Ishikawa (cell line): ENCODE measurements at regions not wholly inside any gene's neighbourhood (a gene's known extent, or its start where the extent isn't known, plus 50 kb on each side); places are given as distances from the start of the nearest gene placed in this dataset.

Experiments used
- CEBPB ChIP-seq: IDR thresholded peaks from 2 replicates; pipeline ENCODE4 v1.6.1; 2012
- CREB1 ChIP-seq: IDR thresholded peaks from 2 replicates; pipeline ENCODE4 v1.6.1; 2012; ENCODE audit warnings: low read depth
- EGR1 ChIP-seq: IDR thresholded peaks from 2 replicates; pipeline ENCODE4 v1.6.1; 2012
- EP300 ChIP-seq: IDR thresholded peaks from 2 replicates; pipeline ENCODE4 v1.6.1; 2012; ENCODE audit warnings: borderline replicate concordance
- MAX ChIP-seq: IDR thresholded peaks from 2 replicates; pipeline ENCODE4 v1.6.1; 2012
- RAD21 ChIP-seq: IDR thresholded peaks from 2 replicates; pipeline ENCODE4 v1.6.1; 2012; ENCODE audit warnings: low read depth
- REST ChIP-seq: IDR thresholded peaks from 2 replicates; pipeline ENCODE4 v1.6.1; 2012; ENCODE audit warnings: low read depth, mild to moderate bottlenecking
- TCF12 ChIP-seq: IDR thresholded peaks from 2 replicates; pipeline ENCODE4 v1.6.1; 2012; ENCODE audit warnings: low read depth
- TEAD4 ChIP-seq: IDR thresholded peaks from 2 replicates; pipeline ENCODE4 v1.6.1; 2012
- YY1 ChIP-seq: IDR thresholded peaks from 2 replicates; pipeline ENCODE4 v1.6.1; 2012; ENCODE audit warnings: low read depth
- ZBTB7A ChIP-seq: IDR thresholded peaks from 2 replicates; pipeline ENCODE4 v1.6.1; 2012; ENCODE audit warnings: low read depth

GRCh38 chr13:73671011-73671410, 463.2 kb downstream of the KLF12 start:
- TF ChIP-seq CREB1 (no peak), MAX (no peak), REST (no peak), RAD21 (no peak), EP300 (no peak), YY1 (no peak), ZBTB7A (no peak), TCF12 (no peak), TEAD4 (no peak), EGR1 (no peak), CEBPB (no peak)
